GM21390 (cell line): ENCODE measurements at regions not wholly inside any gene's neighbourhood (a gene's known extent, or its start where the extent isn't known, plus 50 kb on each side); places are given as distances from the start of the nearest gene placed in this dataset.
"Not testable (repeated sequence)": the region's sequence is repeated elsewhere in the genome, so short reads cannot be mapped to it uniquely, and the experiment has no call there.

ENCODE experiments used
- ATAC-seq: cut with Tn5 transposase; IDR thresholded peaks from one replicate; pipeline ENCODE4 v1.9.1; 2021; ENCODE audit not compliant: unreplicated experiment

DNA sequence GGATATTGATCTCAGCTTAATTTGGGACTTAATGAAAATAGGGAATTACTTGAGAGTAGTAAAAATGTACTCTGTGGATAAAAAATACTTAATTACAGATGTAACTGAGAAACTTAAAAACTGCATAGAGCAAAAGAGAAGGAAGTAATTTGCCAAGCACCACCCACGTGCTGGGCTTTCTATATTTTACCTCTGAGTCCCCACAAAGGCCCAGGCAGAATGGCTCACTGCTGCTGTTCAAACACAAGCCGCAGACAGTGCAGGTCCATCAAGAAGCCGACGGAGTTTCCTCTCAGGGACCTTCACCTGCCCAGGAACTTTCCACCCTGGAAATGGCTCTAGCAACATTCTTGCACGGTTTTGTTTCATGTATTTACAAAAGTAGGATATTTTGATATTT, 77.2 kb upstream of the TRPM1 start:
- ATAC-seq: no peak

DNA sequence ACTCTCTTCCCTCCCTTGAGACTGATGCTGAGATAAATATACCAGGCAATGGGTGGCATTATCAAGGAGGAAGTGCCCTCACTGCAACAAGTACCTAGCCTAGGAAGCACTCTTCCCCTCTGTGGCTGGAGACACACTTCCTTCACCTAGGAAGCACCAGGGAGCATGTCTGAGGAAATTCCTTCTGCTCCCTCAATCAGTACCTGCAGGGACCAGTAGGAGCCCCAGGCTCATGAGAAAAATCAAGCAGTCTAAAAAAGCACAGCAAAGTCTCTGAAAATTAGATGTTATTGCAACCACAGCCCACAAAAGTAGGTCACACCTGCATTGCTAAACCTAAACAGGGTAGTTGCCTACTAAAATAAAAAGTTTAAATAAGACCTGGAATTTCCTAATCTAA, 78.2 kb upstream of the TRPM1 start:
- no peak for ATAC-seq

DNA sequence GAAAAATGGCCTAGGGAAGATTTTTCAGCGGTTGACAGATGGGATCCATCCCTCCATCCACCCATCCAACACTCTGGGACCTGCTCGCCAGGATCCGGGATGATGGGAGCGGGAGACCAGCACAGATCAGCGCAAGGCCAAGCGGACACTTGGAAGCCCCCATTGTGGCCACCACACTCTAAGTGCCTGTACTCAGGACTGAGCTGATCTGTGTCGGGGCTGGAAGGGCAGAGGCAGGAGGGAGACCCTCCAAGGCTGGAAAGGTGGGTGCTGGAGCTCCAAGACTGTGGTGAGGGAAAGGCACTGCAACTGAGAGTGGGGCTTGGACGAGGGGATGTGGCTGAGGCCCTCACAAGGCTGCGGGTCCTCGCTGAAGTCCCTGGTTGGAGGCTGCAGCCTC, 91.8 kb upstream of the TRPM1 start:
- no peak for ATAC-seq

DNA sequence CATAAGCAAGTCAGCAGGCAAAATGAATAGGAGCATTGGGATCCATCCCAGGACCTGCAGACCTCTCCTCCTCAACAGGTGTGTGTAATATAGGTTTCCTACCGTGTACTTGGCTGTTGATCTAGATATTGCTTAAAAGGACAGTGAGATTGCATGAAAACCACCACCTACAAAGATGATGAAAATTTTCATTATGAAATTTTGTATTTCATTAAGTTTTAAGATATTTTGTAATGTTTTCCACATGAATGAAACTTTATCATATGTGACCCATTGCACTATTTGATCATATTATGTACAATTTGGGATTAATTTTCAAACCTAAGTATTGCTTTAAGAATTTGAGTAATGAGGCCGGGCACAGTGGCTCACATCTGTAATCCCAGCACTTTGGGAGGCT, 94.3 kb upstream of the TRPM1 start:
- no peak for ATAC-seq

DNA sequence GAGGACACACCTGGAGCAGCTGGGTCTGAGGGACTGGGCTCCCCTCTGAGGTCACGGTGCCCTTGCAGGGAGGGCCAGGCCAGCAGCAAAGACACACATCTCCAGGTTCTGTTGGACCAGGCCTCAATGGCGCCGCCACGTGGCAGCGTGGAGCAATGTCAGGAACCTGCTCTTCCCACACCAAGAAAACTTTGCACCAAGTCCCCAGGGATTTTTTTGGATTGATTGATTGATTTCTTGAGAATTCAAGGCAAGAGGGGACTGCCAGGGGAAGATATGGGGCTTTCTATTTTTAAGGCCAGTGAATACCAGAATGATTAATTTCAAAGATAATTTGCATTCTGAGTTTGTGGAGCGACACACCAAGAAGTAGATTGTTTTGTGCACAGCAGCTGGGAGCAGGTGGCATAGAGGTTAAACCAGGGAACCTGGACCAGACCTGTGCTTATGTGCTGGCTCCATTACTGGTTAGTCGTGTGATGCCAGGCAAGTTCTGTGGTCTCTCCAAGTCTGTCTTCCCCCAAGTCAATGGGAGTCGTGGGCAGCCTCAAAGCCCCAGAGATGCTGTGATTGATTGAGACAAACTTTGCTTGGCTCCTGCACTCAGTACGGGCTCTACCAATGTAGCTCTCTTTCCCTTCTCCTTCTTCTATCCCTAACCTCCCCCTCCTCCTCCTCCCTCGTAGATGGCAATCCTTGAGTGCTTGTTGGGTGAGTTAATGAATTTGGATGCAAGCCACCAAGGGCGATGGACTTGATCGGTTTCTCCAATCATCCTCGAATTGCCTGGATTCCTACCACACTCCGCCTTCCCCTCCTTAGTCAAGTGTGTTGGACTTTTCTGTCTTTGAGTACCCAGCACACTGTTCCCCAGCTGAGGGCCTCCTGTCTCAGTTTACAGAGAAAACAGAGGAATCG, 96.2 kb upstream of the TRPM1 start:
- no peak for ATAC-seq

DNA sequence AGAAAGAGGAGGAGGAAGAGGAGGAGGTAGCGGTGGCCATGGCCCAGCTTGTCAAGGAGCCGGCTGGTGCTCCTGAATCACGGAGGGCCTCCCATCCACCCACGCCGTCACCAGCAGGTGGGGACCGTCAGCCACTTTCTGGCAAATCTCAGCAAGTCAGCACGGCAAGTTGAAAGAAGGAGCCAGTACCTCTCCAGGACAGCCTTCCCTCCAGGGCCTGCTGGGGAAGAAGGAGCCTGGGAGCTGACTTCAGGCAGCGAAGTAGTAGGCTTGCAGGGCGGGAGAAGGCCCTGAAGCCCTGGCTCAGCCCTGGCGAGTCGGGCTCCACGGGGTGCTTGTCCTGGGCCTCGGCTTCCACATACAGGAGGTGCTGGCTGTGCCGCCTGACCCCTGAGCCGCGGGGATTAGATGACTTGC, 99.2 kb upstream of the TRPM1 start:
- no peak for ATAC-seq

DNA sequence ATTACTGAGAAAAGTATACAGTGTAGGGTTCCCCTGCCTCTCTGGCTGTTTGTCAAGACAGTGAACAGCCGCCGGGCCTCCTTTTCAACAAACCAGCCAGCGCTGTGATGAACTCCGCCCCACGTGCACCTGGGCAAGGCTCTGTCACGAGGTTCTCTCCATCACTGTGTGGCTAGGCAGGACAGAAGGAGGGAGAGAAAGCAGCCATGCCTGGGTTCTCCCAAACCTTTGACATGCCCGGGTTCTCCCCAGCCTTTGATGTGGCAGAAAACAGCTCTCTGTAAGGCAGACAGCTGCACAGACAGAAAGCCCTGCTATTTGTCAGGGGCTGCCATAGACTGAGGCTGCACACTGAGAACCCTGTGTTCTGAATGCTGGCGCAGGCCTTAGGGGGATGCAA, 101.4 kb upstream of the TRPM1 start:
- no peak for ATAC-seq

DNA sequence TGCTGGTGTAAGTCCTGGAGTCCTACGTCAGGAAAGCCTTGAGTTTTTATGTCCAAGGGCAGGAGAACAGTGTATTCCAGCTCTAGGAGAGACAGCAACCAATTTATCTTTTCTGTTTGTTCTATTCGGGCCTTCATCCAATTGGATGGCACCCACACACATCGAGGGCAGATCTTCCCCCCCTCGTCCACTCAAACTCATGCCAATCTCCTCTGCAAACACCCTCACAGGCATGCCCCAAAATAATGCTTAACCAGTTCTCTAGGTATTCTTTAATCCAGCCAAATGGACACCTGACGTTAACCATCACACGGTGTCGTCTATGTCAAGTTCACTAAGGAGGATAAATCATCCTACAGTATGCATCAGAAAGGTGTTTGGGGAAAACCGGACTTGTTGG, 102.5 kb upstream of the TRPM1 start:
- ATAC-seq: no peak

DNA sequence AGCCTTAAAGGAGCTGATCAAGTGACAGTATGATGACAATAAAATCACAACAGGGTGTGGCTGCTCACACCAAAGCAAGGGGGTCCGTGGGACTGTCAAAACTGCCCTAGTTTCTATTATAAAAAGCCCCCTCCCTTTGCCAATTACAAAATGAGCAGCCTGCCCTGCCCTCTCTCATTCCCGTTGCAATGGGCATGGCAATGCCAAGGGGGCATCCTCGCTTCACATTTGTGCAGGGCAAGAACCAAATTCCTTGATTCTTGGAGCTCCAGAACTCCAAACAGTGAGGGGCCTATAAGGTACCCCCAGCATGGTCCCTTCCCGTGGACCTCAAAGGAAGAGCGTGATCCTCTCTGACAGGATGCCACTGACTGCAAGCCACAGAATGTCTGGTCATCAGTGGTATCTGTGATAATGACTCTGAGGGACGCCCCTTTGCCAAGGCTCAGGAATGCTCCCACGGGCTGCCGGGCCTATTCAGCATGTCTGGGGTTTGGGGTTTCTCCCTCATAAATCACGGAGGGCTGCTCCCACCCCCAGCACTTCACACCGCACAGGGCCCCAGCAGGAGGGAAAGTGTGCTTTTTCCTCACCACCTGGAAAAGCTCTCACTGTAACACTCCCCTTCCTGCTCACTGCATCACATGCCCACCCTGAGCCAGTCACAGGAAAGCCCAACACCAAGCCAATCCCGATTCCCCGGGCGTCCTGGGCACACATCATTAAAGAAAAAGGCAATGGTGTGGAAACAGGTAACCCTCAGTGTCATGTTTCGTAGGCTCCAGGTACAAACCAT, 105.1 kb upstream of the TRPM1 start:
- no peak for ATAC-seq

DNA sequence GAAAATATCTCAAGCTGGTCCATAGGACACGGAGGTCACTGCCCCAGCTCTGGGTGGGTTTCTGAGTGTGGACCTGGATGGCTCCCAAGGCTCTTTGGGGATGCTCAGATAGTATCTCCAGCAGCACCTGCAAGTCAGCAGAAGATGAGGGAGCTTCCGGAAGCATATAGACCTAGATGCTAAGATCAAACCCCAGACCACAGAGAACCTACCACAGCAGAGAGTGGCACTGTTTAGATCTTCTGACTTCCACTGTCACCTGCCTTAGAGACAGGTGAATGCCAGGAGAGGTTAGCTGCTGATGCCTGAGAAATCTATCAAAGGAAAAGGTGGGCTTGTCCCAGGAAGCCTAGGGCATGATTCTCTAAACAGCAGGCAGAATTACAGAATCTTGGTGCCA, 105.7 kb upstream of the TRPM1 start:
- no peak for ATAC-seq

DNA sequence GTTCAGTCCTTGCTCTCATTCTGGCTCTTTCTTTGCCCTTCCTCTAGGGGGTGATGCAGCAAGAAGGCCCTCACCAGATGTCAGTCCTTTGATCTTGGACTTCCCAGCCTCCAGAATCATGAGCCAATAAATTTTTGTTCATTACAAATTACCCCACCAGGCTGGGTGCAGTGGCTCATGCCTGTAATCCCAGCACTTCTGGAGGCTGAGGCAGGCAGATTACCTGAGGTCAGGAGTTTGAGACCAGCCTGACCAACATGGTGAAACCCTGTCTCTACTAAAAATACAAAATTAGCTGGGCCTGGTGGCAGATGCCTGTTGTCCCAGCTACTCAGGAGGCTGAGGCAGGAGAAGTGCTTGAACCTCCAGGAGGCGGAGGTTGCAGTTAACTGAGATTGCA, 106.3 kb upstream of the TRPM1 start:
- not testable (repeated sequence) for ATAC-seq

DNA sequence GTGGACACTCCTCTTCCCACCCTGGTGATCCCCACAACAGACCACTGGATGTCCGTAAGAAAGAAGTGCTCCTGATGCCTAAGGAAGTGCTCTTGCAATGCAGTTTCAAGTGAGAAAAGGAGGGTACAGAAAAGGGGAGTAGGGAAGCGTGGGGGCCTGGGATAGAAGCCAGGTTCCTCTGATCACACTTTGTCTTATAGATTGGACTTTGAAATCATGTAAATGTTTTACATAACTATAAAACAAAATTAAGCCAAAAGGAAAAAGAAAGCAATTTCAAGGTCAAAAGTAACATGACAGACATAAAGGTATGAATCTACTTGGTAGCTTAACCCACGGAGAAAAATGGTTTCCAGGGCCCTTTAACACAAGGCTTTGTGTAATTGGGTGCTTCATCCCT, 107.3 kb upstream of the TRPM1 start:
- ATAC-seq: no peak

DNA sequence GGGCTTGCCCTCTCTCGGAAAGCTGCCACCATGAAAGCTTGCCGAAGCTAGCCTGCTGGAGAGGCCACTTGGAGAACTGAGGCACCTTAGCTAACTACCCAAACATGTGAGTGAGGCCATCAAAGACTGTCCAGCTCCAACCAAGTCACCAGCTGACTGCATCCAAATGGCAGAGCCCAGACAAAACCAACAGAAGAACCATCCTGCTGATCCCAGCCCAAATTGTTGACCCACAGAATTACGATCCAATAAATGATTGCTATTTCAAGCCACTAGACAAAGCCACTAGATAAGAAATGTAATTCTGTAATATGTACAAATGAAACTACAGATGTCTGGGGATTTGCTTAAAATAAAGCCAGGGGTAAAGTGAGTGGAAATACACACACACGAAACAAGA, 109.8 kb upstream of the TRPM1 start:
- ATAC-seq: no peak

DNA sequence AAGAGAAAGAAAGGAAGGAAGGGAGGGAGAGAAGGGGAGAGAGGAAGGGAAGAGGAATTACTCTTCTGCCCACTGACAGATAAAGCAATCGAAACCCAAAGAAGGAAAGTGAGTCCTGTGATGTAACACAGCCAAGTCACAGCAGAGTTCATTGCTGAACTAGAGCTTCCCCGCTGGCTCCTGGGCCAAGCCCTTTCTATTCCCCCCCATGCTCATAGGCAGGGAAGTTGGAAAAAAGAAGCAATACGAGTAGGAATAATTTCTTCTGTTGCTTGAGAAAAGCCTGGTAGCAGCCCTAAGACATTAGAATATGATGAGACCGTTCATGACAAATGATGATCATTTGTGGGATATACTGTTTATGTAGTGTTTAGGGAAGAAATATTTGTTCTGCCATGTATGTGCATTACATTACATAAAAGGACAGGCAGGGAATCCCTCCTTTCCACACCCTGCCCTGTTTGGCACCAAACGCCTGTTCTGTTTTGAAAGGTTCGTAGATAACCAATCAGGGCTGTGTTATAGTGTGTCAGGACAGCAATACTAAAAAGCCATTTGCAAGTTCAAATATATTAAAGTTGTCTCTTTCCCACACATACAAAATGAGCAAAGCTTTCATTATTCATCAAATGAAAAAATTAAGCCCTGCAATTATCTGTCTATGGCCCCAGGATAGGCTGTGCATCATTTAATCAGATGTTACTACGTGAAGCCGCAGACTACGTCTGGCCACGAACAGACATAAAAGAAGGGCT, 111.0 kb upstream of the TRPM1 start:
- no peak for ATAC-seq

DNA sequence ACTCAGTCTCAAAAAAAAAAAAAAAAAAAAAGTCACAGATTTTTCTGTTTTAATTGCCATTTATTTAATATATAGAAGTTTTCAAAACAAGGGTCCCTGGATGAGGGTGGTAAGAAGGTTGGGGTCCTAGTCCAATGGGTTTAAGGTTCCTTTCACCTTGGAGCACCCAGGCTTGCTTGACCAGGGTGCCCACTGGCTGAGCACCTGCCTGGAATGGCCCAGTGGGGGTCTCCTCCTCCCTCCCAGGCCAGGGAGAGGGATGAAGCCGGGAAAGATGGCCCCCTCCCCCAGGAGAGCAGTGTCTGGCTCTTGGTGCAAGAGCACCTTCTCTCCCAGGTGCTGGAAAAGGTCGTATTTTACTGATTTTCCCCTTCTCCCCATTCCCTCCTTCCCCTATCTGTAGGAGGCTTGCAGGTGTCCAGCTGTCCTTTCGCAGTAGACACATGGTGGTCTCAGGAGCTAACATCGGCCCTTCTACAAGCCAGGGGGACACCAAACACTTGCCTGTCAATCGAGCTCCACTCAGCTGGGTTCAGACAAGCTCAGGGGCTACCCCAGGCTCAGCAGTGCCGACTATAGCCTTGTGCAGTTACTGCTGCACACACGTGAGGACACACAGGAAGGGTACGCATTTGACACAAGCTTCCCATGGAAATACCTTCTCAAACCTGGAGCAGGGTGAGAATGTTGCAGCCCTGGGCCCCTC, 112.3 kb upstream of the KLF13 start:
- no peak for ATAC-seq

DNA sequence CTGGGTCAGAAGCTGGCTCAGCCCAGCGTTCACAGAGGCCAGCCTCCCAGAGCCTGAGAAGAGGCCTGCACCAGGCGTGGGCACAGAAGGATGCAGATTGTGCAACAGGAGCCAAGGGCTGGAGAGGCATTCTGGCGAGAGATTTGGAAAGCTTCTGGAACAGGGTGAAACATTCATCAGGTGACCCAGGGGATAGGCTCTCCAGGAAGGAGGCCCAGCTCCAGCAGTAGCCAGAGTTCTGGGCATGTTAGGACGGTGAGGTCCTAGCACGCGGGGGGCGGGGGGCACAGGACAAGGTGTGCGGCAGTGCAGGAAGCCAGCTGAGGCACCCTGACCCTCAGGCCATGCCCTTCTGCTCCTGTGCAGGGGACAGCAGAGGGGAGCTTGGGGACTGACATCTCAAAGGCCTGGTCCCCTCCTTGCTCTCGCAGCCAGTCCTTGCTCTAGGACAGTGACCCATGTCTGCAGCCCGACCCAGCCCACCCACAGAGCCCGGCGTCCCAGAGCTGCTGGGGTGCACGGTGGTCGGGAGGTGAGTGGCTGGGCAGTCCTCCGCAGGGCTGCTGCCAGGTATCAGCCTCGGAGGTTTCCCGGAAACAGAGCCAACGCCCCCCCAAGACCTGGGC, 111.7 kb upstream of the KLF13 start:
- ATAC-seq: no peak

DNA sequence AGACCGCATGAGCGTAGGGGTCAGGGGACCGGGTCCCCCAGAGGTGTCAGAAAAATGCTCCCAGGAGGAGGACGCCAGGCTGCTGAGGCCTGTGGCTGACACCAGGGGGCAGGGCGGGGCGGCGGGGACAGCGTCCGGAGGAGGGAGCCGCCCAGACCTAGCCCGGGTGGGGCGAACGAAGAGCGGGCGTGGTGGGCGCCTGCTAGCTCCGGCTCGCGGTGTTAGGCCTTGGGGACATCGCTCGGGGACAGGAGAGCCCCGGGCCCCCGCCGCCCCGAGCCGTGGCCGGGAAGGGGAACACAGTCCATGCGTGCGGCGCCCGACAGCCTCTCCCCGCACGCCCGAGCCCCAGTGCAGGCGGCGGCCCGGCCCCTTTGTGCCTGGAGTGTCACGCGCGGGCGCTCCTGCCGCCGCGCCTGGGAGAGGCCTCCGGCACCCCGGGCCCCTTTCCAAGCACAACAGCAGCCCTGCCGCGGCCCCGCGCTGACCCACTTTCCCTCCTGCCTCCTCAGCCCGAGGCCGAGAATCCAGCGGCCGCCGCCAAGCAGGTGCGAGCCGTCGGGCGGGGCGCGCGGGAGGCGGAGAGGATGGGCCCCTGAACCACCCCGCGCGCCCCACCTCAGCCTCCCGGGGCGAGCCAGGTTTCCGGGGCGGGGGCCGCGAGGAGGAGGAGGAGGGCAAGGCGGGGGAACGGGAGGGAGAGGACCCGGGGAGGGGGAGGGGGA, 111.0 kb upstream of the KLF13 start:
- ATAC-seq: peak; percentile 66

DNA sequence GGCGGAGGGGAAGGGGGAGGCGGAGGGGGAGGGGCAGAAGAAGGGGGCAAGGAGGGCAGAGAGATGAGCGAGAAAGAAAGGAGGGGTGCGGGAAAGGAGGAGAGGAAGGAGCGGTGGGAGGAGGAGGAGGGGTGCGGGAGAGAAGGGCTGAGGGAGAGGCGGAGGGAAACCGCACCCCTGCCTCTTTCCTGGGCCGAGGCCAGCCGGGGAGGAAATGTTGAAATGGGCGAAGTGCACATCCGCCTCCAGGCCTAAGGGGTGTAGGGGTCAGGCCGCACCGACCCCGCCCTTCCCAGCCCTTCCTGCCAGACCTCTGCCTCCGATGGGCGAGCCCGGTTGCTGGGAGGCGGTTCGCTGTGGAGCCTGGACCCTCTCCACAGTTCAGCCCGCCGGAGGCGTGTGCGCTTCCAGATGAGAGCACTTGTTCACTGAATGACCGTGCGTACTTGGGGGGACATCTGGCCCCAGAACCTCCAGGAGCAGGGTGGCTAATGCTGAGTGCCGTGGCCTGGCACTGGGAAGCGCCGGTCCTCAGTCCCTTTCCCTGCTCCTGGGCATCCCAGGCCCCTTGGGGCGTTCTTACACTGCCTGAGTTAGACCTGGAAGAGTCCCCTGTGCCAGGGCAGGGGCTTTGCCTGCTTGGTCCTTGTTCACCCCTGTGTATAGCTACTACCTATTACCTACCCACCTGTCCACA, 110.3 kb upstream of the KLF13 start:
- ATAC-seq: peak; percentile 45

DNA sequence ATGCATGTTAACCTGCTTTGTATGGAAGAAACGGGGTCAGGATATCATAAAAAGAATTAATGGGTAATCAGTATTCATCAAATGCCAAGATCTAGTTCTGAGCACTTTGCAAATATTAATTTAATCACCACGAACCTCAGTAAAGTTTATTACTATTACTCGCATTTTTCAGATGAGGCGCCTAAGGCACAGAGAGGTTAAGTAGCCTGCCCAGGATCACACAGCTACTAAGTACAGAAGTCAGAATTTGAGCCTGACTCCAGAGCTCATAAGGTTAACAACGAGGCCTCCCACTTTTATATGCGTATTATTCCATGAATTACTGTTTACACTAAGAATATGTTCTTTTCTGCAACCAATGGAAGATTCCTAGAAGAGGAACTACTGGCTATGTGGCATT, 109.6 kb upstream of the KLF13 start:
- no peak for ATAC-seq
